WTC11 (cell line): ENCODE measurements at regions not wholly inside any gene's neighbourhood (a gene's known extent, or its start where the extent isn't known, plus 50 kb on each side); places are given as distances from the start of the nearest gene placed in this dataset.

Source experiments
- ATAC-seq: fragments of 200-7000 bp; cut with Tn5 transposase; 2 replicates; pipeline ENCODE4 v1.10.0; 2021; ENCODE audit warnings: mild to moderate bottlenecking, moderate library complexity
- CTCF ChIA-PET: fragments of 300-600 bp; sonication (Branson Sonifier 250); formaldehyde crosslinking; loops from one replicate; lab custom pipeline; 2021; ENCODE audit warnings: antibody characterized with exemption; lab: Charles Lee
- POLR2A ChIA-PET: fragments of 350-600 bp; sonication (Branson Sonifier 250); formaldehyde crosslinking; loops from one replicate; lab custom pipeline; 2021; ENCODE audit warnings: antibody characterized with exemption; lab: Charles Lee
- DNase-seq: peaks from one replicate; pipeline ENCODE4 v3.0.0; 2021; ENCODE audit warnings: low spot score
- H3K27ac Mint-ChIP-seq: 2 replicates; pipeline ENCODE4 v1.8.0; 2021; ENCODE audit warnings: mixed read lengths
- H3K27me3 Mint-ChIP-seq: 2 replicates; pipeline ENCODE4 v1.8.0; 2021; ENCODE audit warnings: low read depth, mild to moderate bottlenecking, moderate library complexity, mixed read lengths
- H3K36me3 Mint-ChIP-seq: 2 replicates; pipeline ENCODE4 v1.8.0; 2021; ENCODE audit warnings: mixed read lengths
- H3K4me1 Mint-ChIP-seq: 2 replicates; pipeline ENCODE4 v1.8.0; 2022; ENCODE audit warnings: mixed read lengths
- H3K4me3 Mint-ChIP-seq: 2 replicates; pipeline ENCODE4 v1.8.0; 2021; ENCODE audit warnings: mild to moderate bottlenecking, moderate library complexity, mixed read lengths
- H3K9me3 Mint-ChIP-seq: 2 replicates; pipeline ENCODE4 v1.8.0; 2021; ENCODE audit warnings: mixed read lengths
- ATF6 ChIP-seq: sonication (generic); formaldehyde crosslinking; IDR thresholded peaks from 2 replicates; pipeline ENCODE4 v1.8.1; 2023; ENCODE audit warnings: mild to moderate bottlenecking, missing genetic modification reagents
- CBFB ChIP-seq: sonication (generic); formaldehyde crosslinking; IDR thresholded peaks from 2 replicates; pipeline ENCODE4 v1.8.1; 2022; ENCODE audit warnings: mild to moderate bottlenecking, low read depth, missing genetic modification reagents
- CTCF ChIP-seq: fragments of 200-600 bp; IDR thresholded peaks from 2 replicates; pipeline ENCODE4 v1.8.0; 2022; ENCODE audit warnings: antibody characterized with exemption
- ELF4 ChIP-seq: sonication (generic); formaldehyde crosslinking; IDR thresholded peaks from 2 replicates; pipeline ENCODE4 v1.8.1; 2022; ENCODE audit warnings: low read depth, mild to moderate bottlenecking, moderate library complexity, missing genetic modification reagents
- GABPB1 ChIP-seq: sonication (generic); formaldehyde crosslinking; IDR thresholded peaks from 2 replicates; pipeline ENCODE4 v1.8.1; 2023; ENCODE audit warnings: mild to moderate bottlenecking, missing genetic modification reagents
- JAZF1 ChIP-seq: fragments of 250-450 bp; sonication (Bioruptor Pico); IDR thresholded peaks from 2 replicates; pipeline ENCODE4 v1.9.0; 2021; ENCODE audit warnings: moderate library complexity, mild to moderate bottlenecking, inconsistent platforms
- NFATC4 ChIP-seq: fragments of 250-450 bp; sonication (Bioruptor Pico); IDR thresholded peaks from 2 replicates; pipeline ENCODE4 v1.9.0; 2021; ENCODE audit warnings: mild to moderate bottlenecking
- NR3C1 ChIP-seq: sonication (generic); formaldehyde crosslinking; conservative IDR thresholded peaks from 2 replicates; pipeline ENCODE4 v1.8.1; 2023; ENCODE audit warnings: low read depth, mild to moderate bottlenecking, missing genetic modification reagents
- SP1 ChIP-seq: sonication (generic); formaldehyde crosslinking; conservative IDR thresholded peaks from 2 replicates; pipeline ENCODE4 v1.8.1; 2022; ENCODE audit warnings: missing genetic modification reagents
- ZBTB21 ChIP-seq: sonication (generic); formaldehyde crosslinking; IDR thresholded peaks from 2 replicates; pipeline ENCODE4 v1.8.1; 2023; ENCODE audit warnings: mild to moderate bottlenecking, missing genetic modification reagents, borderline replicate concordance
- ZNF263 ChIP-seq: sonication (generic); formaldehyde crosslinking; IDR thresholded peaks from 2 replicates; pipeline ENCODE4 v1.8.1; 2022; ENCODE audit warnings: low read depth, mild to moderate bottlenecking, moderate library complexity, missing genetic modification reagents
- ZNF396 ChIP-seq: fragments of 250-450 bp; sonication (Bioruptor Pico); IDR thresholded peaks from 2 replicates; pipeline ENCODE4 v1.8.0; 2021; ENCODE audit warnings: mild to moderate bottlenecking, moderate library complexity, borderline replicate concordance
- ZNF532 ChIP-seq: fragments of 250-450 bp; sonication (Bioruptor Pico); IDR thresholded peaks from 2 replicates; pipeline ENCODE4 v1.9.0; 2021; ENCODE audit warnings: mild to moderate bottlenecking, borderline replicate concordance
- TF ChIP-seq, protein P1 (sequence below): sonication (generic); formaldehyde crosslinking; IDR thresholded peaks from 2 replicates; pipeline ENCODE4 v1.8.0; 2023; ENCODE audit warnings: missing genetic modification reagents, mild to moderate bottlenecking, borderline replicate concordance
- TF ChIP-seq, protein P2 (sequence below): sonication (generic); formaldehyde crosslinking; conservative IDR thresholded peaks from 2 replicates; pipeline ENCODE4 v1.8.1; 2023; ENCODE audit warnings: mild to moderate bottlenecking, low read depth, missing genetic modification reagents, moderate library complexity

- Mint-ChIP-seq H3K4me1 (peaks cover 10% of the 10 kb centered on the region), H3K27ac (no peak overlapping the region), H3K36me3 (no peaks in the 10 kb centered on the region), H3K27me3 (no peaks in the 10 kb centered on the region; the same call in 1 of the 2 replicates), H3K4me3 (no peak overlapping the region), H3K9me3 (peaks cover 18% of the 10 kb centered on the region)
- CTCF ChIA-PET, result no interaction called here
- ATAC-seq (no peak), DNase-seq (no peak)
- TF ChIP-seq ZNF396 (no peak), ZBTB21 (CRISPR knock-in tag) (no peak), NFATC4 (no peak), SP1 (no peak), NR3C1 (CRISPR knock-in tag) (no peak), ELF4 (CRISPR knock-in tag) (no peak), CTCF (no peak), ZNF263 (CRISPR knock-in tag) (no peak), GABPB1 (CRISPR knock-in tag) (no peak), CBFB (CRISPR knock-in tag) (no peak), ATF6 (CRISPR knock-in tag) (no peak), JAZF1 (CRISPR knock-in tag) (no peak), ZNF532 (CRISPR knock-in tag) (no peak)
- TF ChIP-seq, protein P1, sequence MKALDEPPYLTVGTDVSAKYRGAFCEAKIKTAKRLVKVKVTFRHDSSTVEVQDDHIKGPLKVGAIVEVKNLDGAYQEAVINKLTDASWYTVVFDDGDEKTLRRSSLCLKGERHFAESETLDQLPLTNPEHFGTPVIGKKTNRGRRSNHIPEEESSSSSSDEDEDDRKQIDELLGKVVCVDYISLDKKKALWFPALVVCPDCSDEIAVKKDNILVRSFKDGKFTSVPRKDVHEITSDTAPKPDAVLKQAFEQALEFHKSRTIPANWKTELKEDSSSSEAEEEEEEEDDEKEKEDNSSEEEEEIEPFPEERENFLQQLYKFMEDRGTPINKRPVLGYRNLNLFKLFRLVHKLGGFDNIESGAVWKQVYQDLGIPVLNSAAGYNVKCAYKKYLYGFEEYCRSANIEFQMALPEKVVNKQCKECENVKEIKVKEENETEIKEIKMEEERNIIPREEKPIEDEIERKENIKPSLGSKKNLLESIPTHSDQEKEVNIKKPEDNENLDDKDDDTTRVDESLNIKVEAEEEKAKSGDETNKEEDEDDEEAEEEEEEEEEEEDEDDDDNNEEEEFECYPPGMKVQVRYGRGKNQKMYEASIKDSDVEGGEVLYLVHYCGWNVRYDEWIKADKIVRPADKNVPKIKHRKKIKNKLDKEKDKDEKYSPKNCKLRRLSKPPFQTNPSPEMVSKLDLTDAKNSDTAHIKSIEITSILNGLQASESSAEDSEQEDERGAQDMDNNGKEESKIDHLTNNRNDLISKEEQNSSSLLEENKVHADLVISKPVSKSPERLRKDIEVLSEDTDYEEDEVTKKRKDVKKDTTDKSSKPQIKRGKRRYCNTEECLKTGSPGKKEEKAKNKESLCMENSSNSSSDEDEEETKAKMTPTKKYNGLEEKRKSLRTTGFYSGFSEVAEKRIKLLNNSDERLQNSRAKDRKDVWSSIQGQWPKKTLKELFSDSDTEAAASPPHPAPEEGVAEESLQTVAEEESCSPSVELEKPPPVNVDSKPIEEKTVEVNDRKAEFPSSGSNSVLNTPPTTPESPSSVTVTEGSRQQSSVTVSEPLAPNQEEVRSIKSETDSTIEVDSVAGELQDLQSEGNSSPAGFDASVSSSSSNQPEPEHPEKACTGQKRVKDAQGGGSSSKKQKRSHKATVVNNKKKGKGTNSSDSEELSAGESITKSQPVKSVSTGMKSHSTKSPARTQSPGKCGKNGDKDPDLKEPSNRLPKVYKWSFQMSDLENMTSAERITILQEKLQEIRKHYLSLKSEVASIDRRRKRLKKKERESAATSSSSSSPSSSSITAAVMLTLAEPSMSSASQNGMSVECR, result no peak
- TF ChIP-seq, protein P2, sequence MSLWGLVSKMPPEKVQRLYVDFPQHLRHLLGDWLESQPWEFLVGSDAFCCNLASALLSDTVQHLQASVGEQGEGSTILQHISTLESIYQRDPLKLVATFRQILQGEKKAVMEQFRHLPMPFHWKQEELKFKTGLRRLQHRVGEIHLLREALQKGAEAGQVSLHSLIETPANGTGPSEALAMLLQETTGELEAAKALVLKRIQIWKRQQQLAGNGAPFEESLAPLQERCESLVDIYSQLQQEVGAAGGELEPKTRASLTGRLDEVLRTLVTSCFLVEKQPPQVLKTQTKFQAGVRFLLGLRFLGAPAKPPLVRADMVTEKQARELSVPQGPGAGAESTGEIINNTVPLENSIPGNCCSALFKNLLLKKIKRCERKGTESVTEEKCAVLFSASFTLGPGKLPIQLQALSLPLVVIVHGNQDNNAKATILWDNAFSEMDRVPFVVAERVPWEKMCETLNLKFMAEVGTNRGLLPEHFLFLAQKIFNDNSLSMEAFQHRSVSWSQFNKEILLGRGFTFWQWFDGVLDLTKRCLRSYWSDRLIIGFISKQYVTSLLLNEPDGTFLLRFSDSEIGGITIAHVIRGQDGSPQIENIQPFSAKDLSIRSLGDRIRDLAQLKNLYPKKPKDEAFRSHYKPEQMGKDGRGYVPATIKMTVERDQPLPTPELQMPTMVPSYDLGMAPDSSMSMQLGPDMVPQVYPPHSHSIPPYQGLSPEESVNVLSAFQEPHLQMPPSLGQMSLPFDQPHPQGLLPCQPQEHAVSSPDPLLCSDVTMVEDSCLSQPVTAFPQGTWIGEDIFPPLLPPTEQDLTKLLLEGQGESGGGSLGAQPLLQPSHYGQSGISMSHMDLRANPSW (CRISPR knock-in tag), result no peak
- POLR2A ChIA-PET, result no interaction called here
These were observed 2363.1 kb downstream of the ARAP2 start for GRCh38 chr4:33881176-33881575.
